IPS-18c (cell line): ENCODE measurements at regions not wholly inside any gene's neighbourhood (a gene's known extent, or its start where the extent isn't known, plus 50 kb on each side); places are given as distances from the start of the nearest gene placed in this dataset.

Source experiments
- H3K4me3 ChIP-seq: 2 replicates; pipeline ENCODE4 v1.7.0; 2013; ENCODE audit warnings: low read depth, mild to moderate bottlenecking, low read length, moderate library complexity; ENCODE audit not compliant: insufficient read depth
- H3K9me3 ChIP-seq: one replicate; pipeline ENCODE4 v1.6.1; 2013; ENCODE audit warnings: mild to moderate bottlenecking, low read length, moderate library complexity; ENCODE audit not compliant: control insufficient read depth, insufficient read depth

- H3K9me3 ChIP-seq: no peaks in the 10 kb centered on the region
- no peak overlapping the region for H3K4me3 ChIP-seq
Measured at GRCh38 chr2:226658555-226658954, 141.1 kb downstream of the IRS1 start.

- H3K4me3 ChIP-seq: no peak overlapping the region
- no peaks in the 10 kb centered on the region for H3K9me3 ChIP-seq
Measured at GRCh38 chr2:226657340-226658053, 142.1 kb downstream of the IRS1 start.

- H3K4me3 ChIP-seq: no peak overlapping the region
- H3K9me3 ChIP-seq: no peaks in the 10 kb centered on the region
Measured at GRCh38 chr2:226656367-226656766, 143.3 kb downstream of the IRS1 start.

GRCh38 chr2:226655871-226656270, 143.7 kb downstream of the IRS1 start:
- H3K4me3 ChIP-seq: no peak overlapping the region

GRCh38 chr2:226652983-226653765, 146.4 kb downstream of the IRS1 start:
- Histone ChIP-seq H3K4me3 (no peak overlapping the region), H3K9me3 (peaks cover 4% of the 10 kb centered on the region)

More at GRCh38 chr2:226655871-226656270, 143.7 kb downstream of the IRS1 start:
- no peaks in the 10 kb centered on the region for H3K9me3 ChIP-seq

GRCh38 chr2:226652369-226652768, 147.3 kb downstream of the IRS1 start:
- Histone ChIP-seq H3K9me3 (peaks cover 4% of the 10 kb centered on the region), H3K4me3 (no peak overlapping the region)

- Histone ChIP-seq H3K9me3 (peaks cover 4% of the 10 kb centered on the region), H3K4me3 (no peak overlapping the region)
Measured at GRCh38 chr2:226649871-226650660, 149.6 kb downstream of the IRS1 start.

GRCh38 chr2:226649201-226649600, 150.4 kb downstream of the IRS1 start:
- H3K9me3 ChIP-seq: peaks cover 4% of the 10 kb centered on the region
- no peak overlapping the region for H3K4me3 ChIP-seq

GRCh38 chr2:226647621-226648518, 151.8 kb downstream of the IRS1 start:
- H3K4me3 ChIP-seq: no peak overlapping the region
- peaks cover 4% of the 10 kb centered on the region for H3K9me3 ChIP-seq

GRCh38 chr2:226644399-226644865, 155.2 kb downstream of the IRS1 start:
- peaks cover 4% of the 10 kb centered on the region for H3K9me3 ChIP-seq
- no peak overlapping the region for H3K4me3 ChIP-seq

GRCh38 chr2:226643946-226644282, 155.7 kb downstream of the IRS1 start:
- Histone ChIP-seq H3K4me3 (no peak overlapping the region), H3K9me3 (peaks cover 3% of the 10 kb centered on the region)

- no peak overlapping the region for H3K4me3 ChIP-seq
- H3K9me3 ChIP-seq: no peaks in the 10 kb centered on the region
Measured at GRCh38 chr2:226643030-226643945, 156.3 kb downstream of the IRS1 start.

- no peak overlapping the region for H3K4me3 ChIP-seq
Measured at GRCh38 chr2:226641008-226641407, 158.6 kb downstream of the IRS1 start.

GRCh38 chr2:226640501-226640900, 159.1 kb downstream of the IRS1 start:
- H3K9me3 ChIP-seq: no peaks in the 10 kb centered on the region
- no peak overlapping the region for H3K4me3 ChIP-seq

More at GRCh38 chr2:226641008-226641407, 158.6 kb downstream of the IRS1 start:
- H3K9me3 ChIP-seq: no peaks in the 10 kb centered on the region

GRCh38 chr2:226639550-226639949, 160.1 kb downstream of the IRS1 start:
- no peak overlapping the region for H3K4me3 ChIP-seq
- no peaks in the 10 kb centered on the region for H3K9me3 ChIP-seq

GRCh38 chr2:226638576-226638975, 161.0 kb downstream of the IRS1 start:
- no peak overlapping the region for H3K4me3 ChIP-seq
- no peaks in the 10 kb centered on the region for H3K9me3 ChIP-seq
